ENCODE measurements at regions not wholly inside any gene's neighbourhood (a gene's known extent, or its start where the extent isn't known, plus 50 kb on each side); places are given as distances from the start of the nearest gene placed in this dataset.
"Not testable (repeated sequence)": the region's sequence is repeated elsewhere in the genome, so short reads cannot be mapped to it uniquely, and the experiment has no call there.

DNA sequence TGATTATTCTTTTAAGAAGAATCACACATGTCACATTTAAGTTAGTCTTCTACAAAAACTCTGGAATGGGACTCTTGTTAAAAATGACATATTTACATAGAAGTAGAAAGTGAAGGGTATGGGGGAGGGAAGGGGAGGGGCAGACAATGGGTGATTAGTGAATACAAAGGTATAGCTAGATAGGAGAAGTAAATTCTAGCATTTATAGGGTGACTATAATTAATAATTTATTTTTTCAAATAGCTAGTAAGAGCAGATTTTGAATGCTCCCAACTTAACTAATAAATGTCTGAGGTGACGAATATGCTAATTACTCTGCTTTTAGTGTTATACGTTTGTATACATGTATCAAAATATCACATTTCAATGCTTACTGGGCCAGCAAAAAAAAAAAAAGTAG lies 59.4 kb downstream of the BLTP3B start:
- Histone ChIP-seq H3K9me3 (ENCODE audit: control insufficient read depth, low read length) (peaks cover 13% of the 10 kb centered on the region), H3K4me3 (ENCODE audit: extremely low read depth, insufficient read depth, low read length, poor library complexity, severe bottlenecking) (no peak overlapping the region), H3K27ac (ENCODE audit: low read depth, low read length, severe bottlenecking) (no peak overlapping the region), H3K4me1 (ENCODE audit: control insufficient read depth, insufficient read depth, low read length, poor library complexity, severe bottlenecking) (no peaks in the 10 kb centered on the region), H3K36me3 (ENCODE audit: control insufficient read depth, insufficient read depth, low read length) (peaks cover 49% of the 10 kb centered on the region)
- WGBS, 2 experiments (ENCODE audit: insufficient coverage in 2 of 2), result no CpG with 5 or more reads among the region's 2 CpGs

DNA sequence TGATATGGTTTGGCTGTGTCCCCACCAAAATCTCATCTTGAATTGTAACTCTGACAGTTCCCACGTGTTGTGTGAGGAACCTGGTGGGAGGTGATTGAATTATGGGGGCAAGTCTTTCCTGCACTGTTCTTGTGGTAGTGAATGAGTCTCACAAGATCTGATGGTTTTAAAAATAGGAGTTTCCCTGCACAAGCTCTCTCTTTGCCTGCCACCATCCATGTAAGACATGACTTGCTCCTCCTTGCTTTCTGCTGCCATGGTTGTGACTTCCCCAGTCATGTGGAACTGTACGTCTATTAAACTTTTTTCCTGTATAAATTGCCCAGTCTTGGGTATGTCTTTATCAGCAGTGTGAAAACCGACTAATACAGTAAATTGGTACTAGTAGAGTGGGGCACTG lies 63.9 kb downstream of the BLTP3B start:
- not testable (repeated sequence) for H3K27ac ChIP-seq (ENCODE audit: low read depth, low read length, severe bottlenecking); H3K4me1 ChIP-seq (ENCODE audit: control insufficient read depth, insufficient read depth, low read length, poor library complexity, severe bottlenecking); H3K4me3 ChIP-seq (ENCODE audit: extremely low read depth, insufficient read depth, low read length, poor library complexity, severe bottlenecking)
- peaks cover 13% of the 10 kb centered on the region for H3K9me3 ChIP-seq (ENCODE audit: control insufficient read depth, low read length)
- peaks cover 45% of the 10 kb centered on the region for H3K36me3 ChIP-seq (ENCODE audit: control insufficient read depth, insufficient read depth, low read length)
- 100% methylated on average over 1 to 2 of the region's 3 CpGs for WGBS, 2 experiments (ENCODE audit: insufficient coverage in 2 of 2)

DNA sequence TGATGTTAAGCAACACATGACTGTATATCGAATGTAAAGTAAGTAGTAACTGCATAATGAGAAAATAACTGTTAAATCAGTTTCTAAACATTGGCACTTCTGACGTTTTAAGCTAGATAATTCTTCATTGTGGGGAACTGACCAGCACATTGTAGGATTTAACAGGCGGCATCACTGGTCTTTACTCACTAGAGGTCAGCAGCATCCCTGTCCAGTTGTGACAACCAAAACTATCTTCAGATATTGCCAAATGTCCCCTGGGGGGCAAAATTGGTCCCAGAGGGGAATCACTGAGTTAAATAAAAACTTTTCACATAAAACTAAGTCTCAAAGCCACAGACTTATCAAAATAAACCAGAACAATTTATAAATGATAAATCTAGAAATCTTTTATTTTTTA lies 65.3 kb downstream of the BLTP3B start:
- no peak overlapping the region for H3K27ac ChIP-seq (ENCODE audit: low read depth, low read length, severe bottlenecking)
- H3K4me3 ChIP-seq (ENCODE audit: extremely low read depth, insufficient read depth, low read length, poor library complexity, severe bottlenecking), result no peak overlapping the region
- peaks cover 39% of the 10 kb centered on the region for H3K36me3 ChIP-seq (ENCODE audit: control insufficient read depth, insufficient read depth, low read length)
- 63 to 89% methylated on average over 2 of the region's 3 CpGs for WGBS, 2 experiments (ENCODE audit: insufficient coverage in 2 of 2)
- H3K4me1 ChIP-seq (ENCODE audit: control insufficient read depth, insufficient read depth, low read length, poor library complexity, severe bottlenecking), result no peaks in the 10 kb centered on the region
- peaks cover 13% of the 10 kb centered on the region for H3K9me3 ChIP-seq (ENCODE audit: control insufficient read depth, low read length)

DNA sequence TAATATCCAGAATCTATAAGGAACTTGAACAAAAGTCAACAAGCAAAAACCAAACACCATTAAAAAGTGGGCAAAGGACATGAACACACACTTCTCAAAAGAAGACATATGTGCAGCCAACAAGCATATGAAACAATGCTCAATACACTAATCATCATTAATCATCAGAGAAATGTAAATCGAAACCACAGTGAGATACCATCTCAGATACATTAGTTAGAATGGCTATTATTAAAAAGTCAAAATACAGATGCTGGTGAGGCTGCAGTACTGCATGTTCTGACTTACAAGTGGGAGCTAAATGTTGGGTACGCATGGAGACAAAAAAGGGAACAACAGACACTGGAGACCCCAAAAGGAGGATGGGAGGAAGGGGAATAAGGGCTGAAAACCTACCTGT lies 67.1 kb downstream of the BLTP3B start:
- 67 to 100% methylated on average over 1 of the region's 2 CpGs for WGBS, 2 experiments (ENCODE audit: insufficient coverage in 2 of 2)
- Histone ChIP-seq H3K36me3 (ENCODE audit: control insufficient read depth, insufficient read depth, low read length) (peaks cover 27% of the 10 kb centered on the region), H3K4me1 (ENCODE audit: control insufficient read depth, insufficient read depth, low read length, poor library complexity, severe bottlenecking) (no peaks in the 10 kb centered on the region), H3K9me3 (ENCODE audit: control insufficient read depth, low read length) (peaks cover 7% of the 10 kb centered on the region), H3K27ac (ENCODE audit: low read depth, low read length, severe bottlenecking) (no peak overlapping the region), H3K4me3 (ENCODE audit: extremely low read depth, insufficient read depth, low read length, poor library complexity, severe bottlenecking) (no peak overlapping the region)

DNA sequence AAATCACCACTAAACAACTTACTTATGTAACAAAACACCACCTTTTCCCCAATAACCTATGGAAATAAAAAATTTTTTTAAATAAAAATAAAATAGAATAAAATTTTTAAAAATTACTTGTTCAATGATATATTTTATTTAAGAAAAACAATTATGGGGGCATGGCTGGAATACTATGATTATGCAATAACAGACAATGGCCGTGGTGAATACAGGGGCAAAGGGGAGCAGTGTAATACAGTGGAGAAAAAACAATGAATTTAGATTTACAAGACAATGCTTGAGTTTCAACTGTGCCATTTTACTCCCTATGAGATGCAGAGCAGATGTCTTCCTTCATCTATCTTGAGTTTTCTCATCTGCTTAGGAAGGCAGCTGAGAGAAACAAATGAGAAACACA lies 72.9 kb downstream of the BLTP3B start:
- H3K27ac ChIP-seq (ENCODE audit: low read depth, low read length, severe bottlenecking), result no peak overlapping the region
- WGBS, 2 experiments (ENCODE audit: insufficient coverage in 2 of 2), result 80% methylated on average over 1 of the region's 1 CpG; no CpG with 5 or more reads in 1 of the 2 experiments
- no peak overlapping the region for H3K4me3 ChIP-seq (ENCODE audit: extremely low read depth, insufficient read depth, low read length, poor library complexity, severe bottlenecking)
- no peaks in the 10 kb centered on the region for H3K4me1 ChIP-seq (ENCODE audit: control insufficient read depth, insufficient read depth, low read length, poor library complexity, severe bottlenecking)
- H3K9me3 ChIP-seq (ENCODE audit: control insufficient read depth, low read length), result peaks cover 6% of the 10 kb centered on the region
- H3K36me3 ChIP-seq (ENCODE audit: control insufficient read depth, insufficient read depth, low read length), result peaks cover 31% of the 10 kb centered on the region

DNA sequence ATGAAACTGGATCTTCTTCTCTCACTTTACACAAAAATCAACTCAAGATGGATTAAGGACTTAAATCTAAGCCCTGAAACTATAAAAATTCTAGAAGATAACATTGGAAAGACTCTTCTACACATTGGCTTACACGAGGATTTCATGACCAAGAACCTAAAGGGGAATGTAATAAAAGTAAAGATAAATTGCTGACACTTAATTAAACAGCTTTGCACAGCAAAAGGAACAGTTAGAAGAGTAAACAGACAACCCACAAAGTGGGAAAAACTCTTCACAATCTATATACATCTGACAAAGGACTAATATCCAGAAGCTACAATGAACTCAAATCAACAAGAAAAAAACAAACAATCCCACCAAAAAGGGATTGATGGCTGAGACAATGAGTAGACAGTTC lies 74.4 kb downstream of the BLTP3B start:
- no peaks in the 10 kb centered on the region for H3K4me1 ChIP-seq (ENCODE audit: control insufficient read depth, insufficient read depth, low read length, poor library complexity, severe bottlenecking)
- peaks cover 31% of the 10 kb centered on the region for H3K36me3 ChIP-seq (ENCODE audit: control insufficient read depth, insufficient read depth, low read length)
- H3K4me3 ChIP-seq (ENCODE audit: extremely low read depth, insufficient read depth, low read length, poor library complexity, severe bottlenecking), result no peak overlapping the region
- peaks cover 6% of the 10 kb centered on the region for H3K9me3 ChIP-seq (ENCODE audit: control insufficient read depth, low read length)
- H3K27ac ChIP-seq (ENCODE audit: low read depth, low read length, severe bottlenecking), result no peak overlapping the region
- WGBS, 2 experiments (ENCODE audit: insufficient coverage in 2 of 2), result no CpG with 5 or more reads among the region's 1 CpG

DNA sequence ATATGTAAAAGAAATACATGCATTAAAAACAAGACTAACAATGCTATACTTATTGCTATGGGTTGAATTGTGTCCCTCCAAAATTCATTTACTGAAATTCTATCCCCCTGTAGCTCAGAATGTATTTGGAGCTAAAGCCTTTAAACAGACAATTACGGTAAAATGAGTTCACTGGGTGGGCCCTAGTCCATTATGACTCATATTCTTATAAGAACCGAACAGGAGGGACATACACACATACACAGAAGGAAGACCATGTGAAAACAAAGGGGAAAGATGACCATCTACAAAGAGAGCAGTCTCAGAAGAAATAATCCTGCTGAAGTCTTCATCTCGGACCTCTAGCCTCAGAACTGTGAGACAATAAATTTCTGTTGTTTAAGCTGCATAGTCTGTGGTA lies 77.1 kb upstream of the ANKS1B start:
- Histone ChIP-seq H3K4me3 (ENCODE audit: extremely low read depth, insufficient read depth, low read length, poor library complexity, severe bottlenecking) (no peak overlapping the region), H3K36me3 (ENCODE audit: control insufficient read depth, insufficient read depth, low read length) (peaks cover 7% of the 10 kb centered on the region), H3K27ac (ENCODE audit: low read depth, low read length, severe bottlenecking) (no peak overlapping the region), H3K4me1 (ENCODE audit: control insufficient read depth, insufficient read depth, low read length, poor library complexity, severe bottlenecking) (no peaks in the 10 kb centered on the region), H3K9me3 (ENCODE audit: control insufficient read depth, low read length) (peaks cover 6% of the 10 kb centered on the region)
- 100% methylated on average over 1 of the region's 3 CpGs; no CpG with 5 or more reads in 1 of the 2 experiments for WGBS, 2 experiments (ENCODE audit: insufficient coverage in 2 of 2)

DNA sequence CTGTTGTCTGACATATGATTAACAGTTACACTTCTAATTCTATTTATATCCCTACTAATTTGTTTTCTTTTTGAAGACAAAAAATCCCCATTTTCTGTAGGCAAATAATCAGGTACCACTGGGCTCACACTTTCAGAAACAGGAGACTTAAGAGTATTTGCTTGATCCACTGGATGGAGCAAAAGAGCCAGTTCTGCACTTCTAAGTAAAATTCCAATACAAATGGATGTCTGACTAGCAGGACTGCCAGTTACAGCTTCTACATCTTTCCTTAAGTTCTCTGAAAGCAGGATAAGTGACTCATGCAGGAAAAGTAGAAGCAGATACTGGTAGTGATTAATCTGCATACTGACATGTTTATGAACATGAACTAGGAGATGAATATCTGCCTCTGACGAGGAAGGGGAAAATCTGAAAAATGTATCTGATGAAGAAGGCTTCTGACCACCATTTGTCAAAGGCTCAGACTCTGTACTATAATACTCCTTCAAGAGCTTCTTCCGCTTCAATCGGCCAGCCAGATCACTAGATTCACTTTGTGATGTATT lies 73.8 kb upstream of the ANKS1B start:
- Histone ChIP-seq H3K36me3 (ENCODE audit: control insufficient read depth, insufficient read depth, low read length) (peaks cover 19% of the 10 kb centered on the region), H3K9me3 (ENCODE audit: control insufficient read depth, low read length) (no peaks in the 10 kb centered on the region)

DNA sequence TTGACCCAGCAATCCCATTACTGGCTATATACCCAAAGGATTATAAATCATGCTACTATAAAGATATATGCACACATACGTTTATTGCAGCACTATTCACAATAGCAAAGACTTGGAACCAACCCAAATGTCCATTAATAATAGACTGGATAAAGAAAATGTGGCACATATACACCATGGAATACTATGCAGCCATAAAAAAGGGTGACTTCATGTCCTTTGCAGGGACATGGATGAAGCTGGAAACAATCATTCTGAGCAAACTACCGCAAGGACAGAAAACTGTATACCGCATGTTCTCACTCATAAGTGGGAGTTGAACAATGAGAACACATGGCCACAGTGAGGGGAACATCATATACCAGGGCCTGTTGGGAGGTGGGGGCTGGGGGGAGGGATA lies 61.5 kb upstream of the ANKS1B start:
- H3K9me3 ChIP-seq (ENCODE audit: control insufficient read depth, low read length); H3K27ac ChIP-seq (ENCODE audit: low read depth, low read length, severe bottlenecking); H3K4me1 ChIP-seq (ENCODE audit: control insufficient read depth, insufficient read depth, low read length, poor library complexity, severe bottlenecking); H3K4me3 ChIP-seq (ENCODE audit: extremely low read depth, insufficient read depth, low read length, poor library complexity, severe bottlenecking): not testable (repeated sequence)
- peaks cover 28% of the 10 kb centered on the region for H3K36me3 ChIP-seq (ENCODE audit: control insufficient read depth, insufficient read depth, low read length)
- WGBS, 2 experiments (ENCODE audit: insufficient coverage in 2 of 2), result 100% methylated on average over 2 of the region's 3 CpGs; no CpG with 5 or more reads in 1 of the 2 experiments

More for the DNA sequence above, 73.8 kb upstream of the ANKS1B start:
- H3K4me1 ChIP-seq (ENCODE audit: control insufficient read depth, insufficient read depth, low read length, poor library complexity, severe bottlenecking), result no peaks in the 10 kb centered on the region
- no peak overlapping the region for H3K4me3 ChIP-seq (ENCODE audit: extremely low read depth, insufficient read depth, low read length, poor library complexity, severe bottlenecking)
- no peak overlapping the region for H3K27ac ChIP-seq (ENCODE audit: low read depth, low read length, severe bottlenecking)
- WGBS, 2 experiments (ENCODE audit: insufficient coverage in 2 of 2), result 80 to 100% methylated on average over 1 to 2 of the region's 3 CpGs

DNA sequence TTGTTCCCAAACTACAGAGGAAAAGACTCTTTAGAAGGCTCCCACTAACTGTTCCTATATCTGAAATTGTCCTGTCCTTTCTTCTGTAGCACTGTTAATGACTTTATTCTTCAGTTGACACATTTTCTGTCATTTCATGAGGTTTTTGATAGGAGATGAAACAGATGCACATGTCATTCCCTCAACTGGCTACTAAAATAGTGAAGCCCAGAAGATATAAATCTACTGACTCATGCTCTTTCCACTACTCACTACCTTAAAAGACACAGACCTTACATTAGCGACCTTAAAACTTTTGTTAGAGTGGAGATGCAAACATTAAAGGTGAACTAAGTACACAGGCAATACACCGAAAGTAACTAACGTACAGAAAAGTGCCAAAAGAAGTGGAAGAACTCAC lies 59.5 kb upstream of the ANKS1B start:
- H3K9me3 ChIP-seq (ENCODE audit: control insufficient read depth, low read length), result no peaks in the 10 kb centered on the region

DNA sequence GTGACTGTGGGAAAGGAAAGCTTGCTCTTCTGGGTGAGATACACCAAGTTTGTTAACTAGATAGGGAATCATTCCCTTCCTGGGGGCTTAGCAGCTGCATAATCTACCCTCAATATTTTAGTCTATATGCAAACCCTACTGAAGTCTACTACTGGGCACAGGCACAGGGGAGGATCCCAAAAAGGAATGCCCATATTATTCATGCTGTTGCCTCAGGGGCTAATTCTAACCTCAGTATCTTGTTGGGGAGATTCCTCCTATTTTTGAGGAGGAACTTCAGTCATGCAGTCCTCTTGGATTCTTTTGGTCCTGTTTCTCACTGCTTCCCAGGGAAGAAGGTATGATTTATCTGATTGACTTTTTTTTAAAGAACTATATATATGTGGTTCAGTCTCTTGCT lies 58.9 kb upstream of the ANKS1B start:
- Histone ChIP-seq H3K4me3 (ENCODE audit: extremely low read depth, insufficient read depth, low read length, poor library complexity, severe bottlenecking) (no peak overlapping the region), H3K9me3 (ENCODE audit: control insufficient read depth, low read length) (no peaks in the 10 kb centered on the region), H3K4me1 (ENCODE audit: control insufficient read depth, insufficient read depth, low read length, poor library complexity, severe bottlenecking) (peaks cover 7% of the 10 kb centered on the region), H3K36me3 (ENCODE audit: control insufficient read depth, insufficient read depth, low read length) (peaks cover 21% of the 10 kb centered on the region), H3K27ac (ENCODE audit: low read depth, low read length, severe bottlenecking) (no peak overlapping the region)

More for the DNA sequence above, 59.5 kb upstream of the ANKS1B start:
- WGBS, 2 experiments (ENCODE audit: insufficient coverage in 2 of 2), result 94% methylated on average over 2 of the region's 3 CpGs; no CpG with 5 or more reads in 1 of the 2 experiments
- Histone ChIP-seq H3K27ac (ENCODE audit: low read depth, low read length, severe bottlenecking) (peak overlapping the region; percentile 23), H3K4me1 (ENCODE audit: control insufficient read depth, insufficient read depth, low read length, poor library complexity, severe bottlenecking) (peaks cover 7% of the 10 kb centered on the region), H3K36me3 (ENCODE audit: control insufficient read depth, insufficient read depth, low read length) (peaks cover 21% of the 10 kb centered on the region), H3K4me3 (ENCODE audit: extremely low read depth, insufficient read depth, low read length, poor library complexity, severe bottlenecking) (no peak overlapping the region)

Measured in mesodermal cell (in vitro differentiated cells).